ENCODE measurements at regions not wholly inside any gene's neighbourhood (a gene's known extent, or its start where the extent isn't known, plus 50 kb on each side); places are given as distances from the start of the nearest gene placed in this dataset.

GRCh38 chr13:21980049-21980448, 309.2 kb downstream of the FGF9 start (continued):
- no peak for TF ChIP-seq ZNF639 (CRISPR knock-in tag; conservative IDR thresholded peaks at IDR 0.05 in 1 of 2, IDR thresholded peaks at IDR 0.05 in 1 of 2)
- TF ChIP-seq JUND (IDR thresholded peaks at IDR 0.05; ENCODE audit: borderline replicate concordance, low read depth, low read length) = no peak
- no peak for TF ChIP-seq JUND (tag; IDR thresholded peaks at IDR 0.05; ENCODE audit: borderline replicate concordance, low read depth, low read length)
- TF ChIP-seq RBFOX2 (IDR thresholded peaks at IDR 0.05; ENCODE audit: low read depth, low read length) = no peak
- no peak for TF ChIP-seq TEAD4 (IDR thresholded peaks at IDR 0.05; ENCODE audit: low read length)
- TF ChIP-seq TEAD4 (CRISPR knock-in tag; IDR thresholded peaks at IDR 0.05; ENCODE audit: borderline replicate concordance) = no peak
- no peak for TF ChIP-seq TAF9B (IDR thresholded peaks at IDR 0.05; ENCODE audit: partially characterized antibody)

GRCh38 chr13:21984156-21984555, 313.3 kb downstream of the FGF9 start:
- no peaks in the 10 kb centered on the region for H3K9me1 ChIP-seq (ENCODE audit: control insufficient read depth, insufficient read depth, low read length)
- ChIA-PET POLR2A (no interaction called here), CTCF (ENCODE audit: low intra/inter-chr PET ratio) (no interaction called here)
- no peaks in the 10 kb centered on the region; a peak in 2 of 5 replicates for H3K4me1 ChIP-seq (replicated peaks in 1 of 2; ENCODE audit: control insufficient read depth in 2 of 2, insufficient read depth in 2 of 2, low read length in 2 of 2)
- H3K9me3 ChIP-seq (replicated peaks; ENCODE audit: control insufficient read depth, insufficient read depth, low read depth, low read length) = no peaks in the 10 kb centered on the region
- peaks cover 0 to 9% of the 10 kb centered on the region in 2 experiments; a peak in 1 of 5 replicates for H3K27me3 ChIP-seq (ENCODE audit: control insufficient read depth in 2 of 2, insufficient read depth in 2 of 2, low read length in 2 of 2)
- no peak overlapping the region for H3K4me2 ChIP-seq (ENCODE audit: insufficient read depth, low read length)
- no peak overlapping the region for H3K27ac ChIP-seq (ENCODE audit: extremely low read depth, low read depth, low read length)
- DNase-seq (ENCODE audit: extremely low read depth in 1 of 4, low spot score in 3 of 4) (no peak), ATAC-seq (no peak), FAIRE-seq (no peak)
- BruUV-seq (replicated peaks) = no TSS peak
- in situ Hi-C loops (cut with MboI) (no loop called here), intact Hi-C loops (cut with micrococcal nuclease) (no loop called here)
- no peaks in the 10 kb centered on the region for H3K36me3 ChIP-seq (ENCODE audit: control insufficient read depth, insufficient read depth, low read length)
- WGBS (ENCODE audit: insufficient coverage, low coverage, missing lambda C conversion rate) = 2% methylated on average over 3 of the region's 4 CpGs
- H2AFZ ChIP-seq (ENCODE audit: low read depth, low read length) = no peak overlapping the region
- H4K20me1 ChIP-seq (replicated peaks; ENCODE audit: control insufficient read depth, insufficient read depth, low read length) = no peaks in the 10 kb centered on the region
- no peaks in the 10 kb centered on the region for H3K79me2 ChIP-seq (ENCODE audit: control insufficient read depth, insufficient read depth, low read length)
- no peak overlapping the region for H3K9ac ChIP-seq (ENCODE audit: insufficient read depth in 1 of 2, low read depth in 2 of 2, low read length in 2 of 2)
- no peak overlapping the region for H3K4me3 ChIP-seq
- TF ChIP-seq ZNF717 (CRISPR knock-in tag; IDR thresholded peaks at IDR 0.05) (no peak), IRF2 (CRISPR knock-in tag; IDR thresholded peaks at IDR 0.05) (no peak), SOX6 (IDR thresholded peaks at IDR 0.05) (no peak), PHF21A (IDR thresholded peaks at IDR 0.05; ENCODE audit: borderline replicate concordance, low read depth) (no peak), CREB3 (tag; conservative IDR thresholded peaks at IDR 0.05; ENCODE audit: low read depth) (no peak), ZNF282 (CRISPR knock-in tag; IDR thresholded peaks at IDR 0.05) (no peak), SAFB (IDR thresholded peaks at IDR 0.05; ENCODE audit: borderline replicate concordance, low read depth, low read length) (no peak), COPS2 (conservative IDR thresholded peaks at IDR 0.05) (no peak), ZFPM2 (CRISPR knock-in tag; IDR thresholded peaks at IDR 0.05) (no peak), ARID3A (IDR thresholded peaks at IDR 0.05; ENCODE audit: borderline replicate concordance, low read depth, low read length) (no peak), HNRNPH1 (optimal IDR thresholded peaks at IDR 0.05; ENCODE audit: low read depth, low read length) (no peak), ZNF695 (CRISPR knock-in tag; IDR thresholded peaks at IDR 0.05) (no peak), ZNF232 (CRISPR knock-in tag; IDR thresholded peaks at IDR 0.05) (no peak), ZNF347 (CRISPR knock-in tag; IDR thresholded peaks at IDR 0.05; ENCODE audit: low read depth) (no peak)
